ENCODE measurements at regions not wholly inside any gene's neighbourhood (a gene's known extent, or its start where the extent isn't known, plus 50 kb on each side); places are given as distances from the start of the nearest gene placed in this dataset.
"Not testable (repeated sequence)": the region's sequence is repeated elsewhere in the genome, so short reads cannot be mapped to it uniquely, and the experiment has no call there.

DNA sequence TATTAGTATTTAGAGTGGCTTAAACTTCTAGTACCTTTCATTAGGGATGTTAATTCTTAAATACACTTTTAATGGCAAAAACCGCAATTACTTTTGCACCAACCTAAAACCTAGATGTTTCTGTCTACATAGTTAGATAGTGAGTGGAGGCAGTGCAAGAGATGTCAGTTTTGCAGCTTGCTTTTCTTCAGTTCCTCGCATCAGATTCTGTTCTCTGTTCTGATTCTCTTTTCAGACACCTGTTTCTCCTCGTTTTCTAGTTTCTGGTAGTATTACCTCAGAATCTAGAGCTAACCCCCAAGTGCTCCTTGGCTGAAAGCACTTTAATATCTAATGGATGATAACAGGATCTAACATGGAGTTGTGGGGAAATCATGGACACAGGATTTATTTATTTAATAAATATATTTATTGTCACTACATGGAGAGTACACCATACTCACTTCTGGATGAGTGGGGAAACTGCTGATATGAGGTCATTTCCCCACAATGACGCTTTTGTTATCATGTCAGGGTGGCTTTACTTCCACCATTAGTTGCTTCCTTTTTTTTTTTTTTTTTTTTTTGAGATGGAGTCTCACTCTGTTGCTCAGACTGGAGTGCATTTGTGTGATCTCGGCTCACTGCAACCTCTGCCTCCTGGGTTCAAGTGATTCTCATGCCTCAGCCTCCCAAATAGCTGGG lies 184.4 kb downstream of the TP53TG3F start:
- TF ChIP-seq, protein P1, sequence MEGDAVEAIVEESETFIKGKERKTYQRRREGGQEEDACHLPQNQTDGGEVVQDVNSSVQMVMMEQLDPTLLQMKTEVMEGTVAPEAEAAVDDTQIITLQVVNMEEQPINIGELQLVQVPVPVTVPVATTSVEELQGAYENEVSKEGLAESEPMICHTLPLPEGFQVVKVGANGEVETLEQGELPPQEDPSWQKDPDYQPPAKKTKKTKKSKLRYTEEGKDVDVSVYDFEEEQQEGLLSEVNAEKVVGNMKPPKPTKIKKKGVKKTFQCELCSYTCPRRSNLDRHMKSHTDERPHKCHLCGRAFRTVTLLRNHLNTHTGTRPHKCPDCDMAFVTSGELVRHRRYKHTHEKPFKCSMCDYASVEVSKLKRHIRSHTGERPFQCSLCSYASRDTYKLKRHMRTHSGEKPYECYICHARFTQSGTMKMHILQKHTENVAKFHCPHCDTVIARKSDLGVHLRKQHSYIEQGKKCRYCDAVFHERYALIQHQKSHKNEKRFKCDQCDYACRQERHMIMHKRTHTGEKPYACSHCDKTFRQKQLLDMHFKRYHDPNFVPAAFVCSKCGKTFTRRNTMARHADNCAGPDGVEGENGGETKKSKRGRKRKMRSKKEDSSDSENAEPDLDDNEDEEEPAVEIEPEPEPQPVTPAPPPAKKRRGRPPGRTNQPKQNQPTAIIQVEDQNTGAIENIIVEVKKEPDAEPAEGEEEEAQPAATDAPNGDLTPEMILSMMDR (IDR thresholded peaks at IDR 0.05), result not testable (repeated sequence)
- not testable (repeated sequence) for TF ChIP-seq EZH2 (IDR thresholded peaks at IDR 0.05; ENCODE audit: borderline replicate concordance, insufficient read depth, low read depth, low read length, poor library complexity, severe bottlenecking)

Data from B cell (primary cell).